ENCODE measurements at regions not wholly inside any gene's neighbourhood (a gene's known extent, or its start where the extent isn't known, plus 50 kb on each side); places are given as distances from the start of the nearest gene placed in this dataset.

- H4K20me1 ChIP-seq (ENCODE audit: insufficient read depth, low read length) = no peaks in the 10 kb centered on the region
- H3K36me3 ChIP-seq (replicated peaks in 1 of 2; ENCODE audit: control insufficient read depth in 1 of 2, insufficient read depth in 2 of 2, low read length in 2 of 2) = no peaks in the 10 kb centered on the region
- H2AFZ ChIP-seq (ENCODE audit: low read length) = no peak overlapping the region
- H3K9me3 ChIP-seq (ENCODE audit: low read length) = no peaks in the 10 kb centered on the region
- ChIA-PET CTCF (ENCODE audit: low intra/inter-chr PET ratio, low total read pairs) (no interaction called here), POLR2A (no interaction called here)
- 54% methylated on average over 16 of the region's 16 CpGs for WGBS (ENCODE audit: low lambda C conversion rate)
- intact Hi-C loops (cut with micrococcal nuclease; ENCODE audit: unreplicated experiment) (no loop called here), in situ Hi-C loops (cut with HindIII; ENCODE audit: extremely low pct_ligation_motif_present, low pct_unique_long_range_greater_than_20kb) (no loop called here)
- no peaks in the 10 kb centered on the region for H3K4me1 ChIP-seq (ENCODE audit: insufficient read depth, low read length)
- H3K27ac ChIP-seq (ENCODE audit: extremely low read length, insufficient read depth, low read length) = no peak overlapping the region
- peaks cover 2 to 24% of the 10 kb centered on the region in 2 experiments; a peak in 3 of 5 replicates for H3K27me3 ChIP-seq (ENCODE audit: control insufficient read depth in 1 of 2, insufficient read depth in 2 of 2, low read length in 2 of 2)
- H3K79me2 ChIP-seq (ENCODE audit: insufficient read depth, low read length) = no peaks in the 10 kb centered on the region
- FAIRE-seq = no peak
- no peak overlapping the region for H3K9ac ChIP-seq (ENCODE audit: insufficient read depth, low read depth, low read length)
- BruUV-seq (replicated peaks) = no TSS peak
- no peak for ATAC-seq
- no peak overlapping the region for H3K4me2 ChIP-seq (ENCODE audit: low read depth, low read length)
- TF ChIP-seq ARID5B (CRISPR knock-in tag; IDR thresholded peaks at IDR 0.05) = no peak
- no peak for TF ChIP-seq ZBTB21 (CRISPR knock-in tag; IDR thresholded peaks at IDR 0.05)
- TF ChIP-seq KDM5A (IDR thresholded peaks at IDR 0.05; ENCODE audit: borderline replicate concordance, low read length) = no peak
- no peak for TF ChIP-seq MIER2 (CRISPR knock-in tag; IDR thresholded peaks at IDR 0.05)
- TF ChIP-seq NONO (IDR thresholded peaks at IDR 0.05) = no peak
- no peak for TF ChIP-seq NONO (CRISPR knock-in tag; conservative IDR thresholded peaks at IDR 0.05)
- TF ChIP-seq ZNF441 (CRISPR knock-in tag; IDR thresholded peaks at IDR 0.05; ENCODE audit: borderline replicate concordance) = no peak
- TF ChIP-seq NFYC (CRISPR knock-in tag; IDR thresholded peaks at IDR 0.05) = no peak
- no peak for TF ChIP-seq MED8 (CRISPR knock-in tag; IDR thresholded peaks at IDR 0.05; ENCODE audit: insufficient replicate concordance)
- TF ChIP-seq STAG1 (CRISPR knock-in tag; IDR thresholded peaks at IDR 0.05) = no peak
- no peak for TF ChIP-seq CREBL2 (CRISPR knock-in tag; IDR thresholded peaks at IDR 0.05; ENCODE audit: borderline replicate concordance)
- TF ChIP-seq ZNF563 (CRISPR knock-in tag; IDR thresholded peaks at IDR 0.05) = no peak
- TF ChIP-seq ZNF562 (CRISPR knock-in tag; IDR thresholded peaks at IDR 0.05; ENCODE audit: borderline replicate concordance) = no peak
- no peak overlapping the region for H3K4me3 ChIP-seq (replicated peaks in 1 of 3; ENCODE audit: insufficient read depth in 1 of 3, low read depth in 2 of 3, low read length in 3 of 3)
- DNase-seq (ENCODE audit: low spot score) = no peak
Observed at GRCh38 chr18:78396077-78396476, 583.5 kb upstream of the SALL3 start.

All from HepG2 (cell line).